HepG2 (cell line): ENCODE measurements at regions not wholly inside any gene's neighbourhood (a gene's known extent, or its start where the extent isn't known, plus 50 kb on each side); places are given as distances from the start of the nearest gene placed in this dataset.

ENCODE experiments used
- ATAC-seq: fragments of 200-7000 bp; cut with Tn5 transposase; 3 replicates; pipeline ENCODE4 v1.9.1; 2020; ENCODE audit warnings: mild to moderate bottlenecking, moderate library complexity
- BruUV-seq: library from RNA; stranded (reverse); fragments of 400-500 nt; replicated peaks from 2 replicates; lab custom pipeline; 2021; lab: Mats Ljungman, UMichigan
- CTCF ChIA-PET: fragments of 300-600 bp; formaldehyde crosslinking; extraction: SDS; loops from one replicate; lab custom pipeline; 2021; ENCODE audit warnings: low total read pairs, inconsistent platforms, low intra/inter-chr PET ratio; lab: Yijun Ruan, JAX
- POLR2A ChIA-PET: fragments of 350-600 bp; sonication (Branson Sonifier 250); formaldehyde crosslinking; loops from one replicate; lab custom pipeline; 2020; ENCODE audit warnings: antibody characterized with exemption, inconsistent platforms; lab: Yijun Ruan, JAX
- DNase-seq: peaks from one replicate; pipeline ENCODE4 v3.0.0-alpha.2; 2015; ENCODE audit warnings: low spot score
- FAIRE-seq: peaks from 3 replicates; lab custom pipeline; 2011; peaks lifted over from hg19 to GRCh38; lab: Jason Lieb, UNC
- H2AFZ ChIP-seq: one replicate; pipeline ENCODE4 v1.6.1; 2011; ENCODE audit warnings: low read length, inconsistent platforms
- H3K27ac ChIP-seq: fragments of 300-600 bp; 3 replicates; pipeline ENCODE4 v1.8.0; 2011; ENCODE audit warnings: mixed run types, mild to moderate bottlenecking, mixed read lengths, low read length, inconsistent platforms; ENCODE audit not compliant: insufficient read depth; ENCODE audit errors: extremely low read length
- H3K27me3 ChIP-seq, 2 experiments: fragments of 200-600 bp in 1 of 2; 2 replicates in 1 of 2; 3 replicates in 1 of 2; pipeline versions ENCODE4 v1.6.0 to v1.8.0; 2011; ENCODE audit warnings: low read length in 2 of 2, mild to moderate bottlenecking in 2 of 2, moderate library complexity in 2 of 2, inconsistent platforms in 1 of 2; ENCODE audit not compliant: insufficient read depth in 2 of 2, control insufficient read depth in 1 of 2
- H3K36me3 ChIP-seq, 2 experiments: fragments of 200-600 bp in 1 of 2; replicated peaks in 1 of 2; 2 replicates in 1 of 2; 3 replicates in 1 of 2; pipeline versions ENCODE4 v1.5.1 to v1.8.0; 2011; ENCODE audit warnings: low read length in 2 of 2, inconsistent platforms in 1 of 2; ENCODE audit not compliant: insufficient read depth in 2 of 2, control insufficient read depth in 1 of 2
- H3K4me1 ChIP-seq: 2 replicates; pipeline ENCODE4 v1.5.1; 2012; ENCODE audit warnings: low read length, inconsistent platforms; ENCODE audit not compliant: insufficient read depth
- H3K4me2 ChIP-seq: 2 replicates; pipeline ENCODE4 v1.6.0; 2011; ENCODE audit warnings: low read depth, low read length, inconsistent platforms
- H3K4me3 ChIP-seq, 3 experiments: fragments of 200-600 bp in 1 of 3; sonication (generic), shearing (Covaris generic) in 1 of 3; replicated peaks in 1 of 3; 2 replicates each; pipeline ENCODE4 v1.5.1; 2011 to 2016; ENCODE audit warnings: low read length in 3 of 3, inconsistent platforms in 2 of 3, low read depth in 2 of 3, mild to moderate bottlenecking in 2 of 3, control low read depth in 1 of 3, mixed read lengths in 1 of 3; ENCODE audit not compliant: insufficient read depth in 1 of 3
- H3K79me2 ChIP-seq: one replicate; pipeline ENCODE4 v1.6.1; 2011; ENCODE audit warnings: low read length, inconsistent platforms; ENCODE audit not compliant: insufficient read depth
- H3K9ac ChIP-seq: 2 replicates; pipeline ENCODE4 v1.6.0; 2011; ENCODE audit warnings: mild to moderate bottlenecking, low read depth, low read length, inconsistent platforms; ENCODE audit not compliant: insufficient read depth
- H3K9me3 ChIP-seq: 2 replicates; pipeline ENCODE4 v1.5.1; 2012; ENCODE audit warnings: mild to moderate bottlenecking, low read length
- H4K20me1 ChIP-seq: 2 replicates; pipeline ENCODE4 v1.6.0; 2011; ENCODE audit warnings: inconsistent platforms, mild to moderate bottlenecking, low read length, moderate library complexity; ENCODE audit not compliant: insufficient read depth
- ATF7 ChIP-seq, 2 experiments: fragments of 450-650 bp in 1 of 2; sonication (generic) in 1 of 2; formaldehyde crosslinking in 1 of 2; IDR thresholded peaks; 2 replicates each; pipeline versions ENCODE4 v1.4.0 to v1.6.1; 2016 to 2020; ENCODE audit warnings: antibody characterized with exemption in 1 of 2, mild to moderate bottlenecking in 1 of 2, missing genetic modification reagents in 1 of 2
- CEBPB ChIP-seq: IDR thresholded peaks from 2 replicates; pipeline ENCODE4 v1.6.1; 2011; ENCODE audit warnings: low read depth, low read length, improper control_type of control experiment, borderline replicate concordance
- CREM ChIP-seq, 2 experiments: sonication (generic) in 1 of 2; formaldehyde crosslinking in 1 of 2; IDR thresholded peaks; 2 replicates each; pipeline versions ENCODE4 v1.4.0 to v1.6.1; 2016 to 2020; ENCODE audit warnings: antibody characterized with exemption in 1 of 2, mild to moderate bottlenecking in 1 of 2, missing genetic modification reagents in 1 of 2
- KAT2B ChIP-seq: fragments of 150-350 bp; IDR thresholded peaks from 2 replicates; pipeline ENCODE4 v1.6.1; 2014; ENCODE audit warnings: low read depth, low read length, borderline replicate concordance
- MLLT10 ChIP-seq: sonication (generic); formaldehyde crosslinking; IDR thresholded peaks from 2 replicates; pipeline ENCODE4 v1.4.0; 2020; ENCODE audit warnings: missing genetic modification reagents
- RFX1 ChIP-seq: fragments of 450-650 bp; IDR thresholded peaks from 2 replicates; pipeline ENCODE4 v1.6.1; 2017
- STAG1 ChIP-seq: sonication (generic); formaldehyde crosslinking; IDR thresholded peaks from 2 replicates; pipeline ENCODE4 v1.4.0; 2020; ENCODE audit warnings: missing genetic modification reagents
- THAP11 ChIP-seq: IDR thresholded peaks from 2 replicates; pipeline ENCODE4 v1.6.1; 2016; ENCODE audit warnings: missing biosample characterization, missing genetic modification reagents
- ZNF577 ChIP-seq: sonication (generic); formaldehyde crosslinking; IDR thresholded peaks from 2 replicates; pipeline ENCODE4 v1.4.0; 2020; ENCODE audit warnings: mild to moderate bottlenecking, low read depth, missing genetic modification reagents, borderline replicate concordance
- ZNF607 ChIP-seq: sonication (generic); formaldehyde crosslinking; IDR thresholded peaks from 2 replicates; pipeline ENCODE4 v1.5.1; 2020; ENCODE audit warnings: missing genetic modification reagents, mild to moderate bottlenecking, borderline replicate concordance
- ZNF749 ChIP-seq: sonication (generic); formaldehyde crosslinking; IDR thresholded peaks from 2 replicates; pipeline ENCODE4 v1.8.0; 2022; ENCODE audit warnings: mild to moderate bottlenecking, missing genetic modification reagents, moderate library complexity, borderline replicate concordance
- WGBS: methylation state at CpG from one replicate; pipeline ENCODE4 v1.1.6; 2017; ENCODE audit warnings: low lambda C conversion rate; 5-methylcytosine and 5-hydroxymethylcytosine counted together
- in situ Hi-C: cut with HindIII; loops from 2 replicates; pipeline ENCODE4 v1.10.0; 2017; ENCODE audit warnings: low pct_unique_long_range_greater_than_20kb; ENCODE audit not compliant: extremely low pct_ligation_motif_present
- intact Hi-C: fragments of 100-400 bp; cut with micrococcal nuclease; formaldehyde crosslinking; loops from one replicate; pipeline ENCODE4 v1.10.0; 2022; ENCODE audit not compliant: unreplicated experiment
- TF ChIP-seq, protein P1 (sequence below): sonication (generic); formaldehyde crosslinking; conservative IDR thresholded peaks from 2 replicates; pipeline ENCODE4 v1.8.0; 2022; ENCODE audit warnings: low read depth, missing genetic modification reagents
- TF ChIP-seq, protein P2 (sequence below): sonication (generic); formaldehyde crosslinking; conservative IDR thresholded peaks from 2 replicates; pipeline ENCODE4 v1.8.0; 2022; ENCODE audit warnings: missing genetic modification reagents

DNA sequence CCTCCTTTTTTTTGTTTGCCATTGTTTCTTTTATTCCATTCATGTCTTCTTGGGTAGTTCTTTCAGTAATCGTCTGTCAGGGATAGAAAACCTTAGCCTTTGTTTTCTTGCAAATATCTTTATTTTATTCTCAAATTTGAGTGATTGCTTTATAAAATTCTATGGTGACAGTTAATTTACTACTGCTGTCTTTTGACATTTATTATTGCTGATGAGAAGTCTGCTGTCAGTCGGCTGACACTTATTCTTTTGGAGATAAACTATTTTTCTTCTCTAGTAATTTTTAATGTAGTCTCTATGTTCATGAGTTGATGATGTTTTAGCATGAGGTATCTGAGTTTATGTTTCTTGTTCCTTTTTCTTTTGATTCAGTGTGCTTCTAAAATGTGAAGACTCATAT, 983.8 kb downstream of the TTLL7 start:
- POLR2A ChIA-PET = no interaction called here
- TF ChIP-seq ZNF577 (CRISPR knock-in tag) = no peak
- no peak for TF ChIP-seq MLLT10 (CRISPR knock-in tag)
- TF ChIP-seq RFX1 = no peak
- TF ChIP-seq, protein P1, sequence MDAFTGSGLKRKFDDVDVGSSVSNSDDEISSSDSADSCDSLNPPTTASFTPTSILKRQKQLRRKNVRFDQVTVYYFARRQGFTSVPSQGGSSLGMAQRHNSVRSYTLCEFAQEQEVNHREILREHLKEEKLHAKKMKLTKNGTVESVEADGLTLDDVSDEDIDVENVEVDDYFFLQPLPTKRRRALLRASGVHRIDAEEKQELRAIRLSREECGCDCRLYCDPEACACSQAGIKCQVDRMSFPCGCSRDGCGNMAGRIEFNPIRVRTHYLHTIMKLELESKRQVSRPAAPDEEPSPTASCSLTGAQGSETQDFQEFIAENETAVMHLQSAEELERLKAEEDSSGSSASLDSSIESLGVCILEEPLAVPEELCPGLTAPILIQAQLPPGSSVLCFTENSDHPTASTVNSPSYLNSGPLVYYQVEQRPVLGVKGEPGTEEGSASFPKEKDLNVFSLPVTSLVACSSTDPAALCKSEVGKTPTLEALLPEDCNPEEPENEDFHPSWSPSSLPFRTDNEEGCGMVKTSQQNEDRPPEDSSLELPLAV (CRISPR knock-in tag) = no peak
- TF ChIP-seq KAT2B = no peak
- no peak for TF ChIP-seq CEBPB
- TF ChIP-seq THAP11 (CRISPR knock-in tag) = no peak
- no peak for TF ChIP-seq ATF7 (IDR thresholded peaks at IDR 0.05)
- no peak for TF ChIP-seq ATF7 (CRISPR knock-in tag; IDR thresholded peaks at IDR 0.05)
- TF ChIP-seq, protein P2, sequence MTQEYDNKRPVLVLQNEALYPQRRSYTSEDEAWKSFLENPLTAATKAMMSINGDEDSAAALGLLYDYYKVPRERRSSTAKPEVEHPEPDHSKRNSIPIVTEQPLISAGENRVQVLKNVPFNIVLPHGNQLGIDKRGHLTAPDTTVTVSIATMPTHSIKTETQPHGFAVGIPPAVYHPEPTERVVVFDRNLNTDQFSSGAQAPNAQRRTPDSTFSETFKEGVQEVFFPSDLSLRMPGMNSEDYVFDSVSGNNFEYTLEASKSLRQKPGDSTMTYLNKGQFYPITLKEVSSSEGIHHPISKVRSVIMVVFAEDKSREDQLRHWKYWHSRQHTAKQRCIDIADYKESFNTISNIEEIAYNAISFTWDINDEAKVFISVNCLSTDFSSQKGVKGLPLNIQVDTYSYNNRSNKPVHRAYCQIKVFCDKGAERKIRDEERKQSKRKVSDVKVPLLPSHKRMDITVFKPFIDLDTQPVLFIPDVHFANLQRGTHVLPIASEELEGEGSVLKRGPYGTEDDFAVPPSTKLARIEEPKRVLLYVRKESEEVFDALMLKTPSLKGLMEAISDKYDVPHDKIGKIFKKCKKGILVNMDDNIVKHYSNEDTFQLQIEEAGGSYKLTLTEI (CRISPR knock-in tag) = no peak
- no peak for TF ChIP-seq ZNF749
- no peak for TF ChIP-seq ZNF607 (CRISPR knock-in tag)
- no peak for TF ChIP-seq CREM (IDR thresholded peaks at IDR 0.05)
- no peak for TF ChIP-seq CREM (CRISPR knock-in tag; IDR thresholded peaks at IDR 0.05)
- no peak for TF ChIP-seq STAG1
- TF ChIP-seq, all 625 proteins: peak for 0
- FAIRE-seq = no peak
- Histone ChIP-seq H4K20me1 (no peaks in the 10 kb centered on the region), H3K4me2 (no peak overlapping the region), H3K36me3 (no peaks in the 10 kb centered on the region), H3K4me3 (no peak overlapping the region), H3K4me1 (no peaks in the 10 kb centered on the region), H3K27me3 (no peaks in the 10 kb centered on the region), H3K9ac (no peak overlapping the region), H2AFZ (no peak overlapping the region), H3K27ac (no peak overlapping the region), H3K9me3 (peaks cover 65% of the 10 kb centered on the region), H3K79me2 (no peaks in the 10 kb centered on the region)
- intact Hi-C loops = no loop called here
- BruUV-seq = no TSS peak
- no peak for DNase-seq
- 0% methylated on average over 2 of the region's 2 CpGs for WGBS
- in situ Hi-C loops = no loop called here
- no peak for ATAC-seq
- CTCF ChIA-PET = no interaction called here
